Mammary epithelial cell (primary cell): ENCODE measurements at regions not wholly inside any gene's neighbourhood (a gene's known extent, or its start where the extent isn't known, plus 50 kb on each side); places are given as distances from the start of the nearest gene placed in this dataset.

Experiments
- EZH2 ChIP-seq: IDR thresholded peaks from 2 replicates; pipeline ENCODE4 v1.6.1; 2012; ENCODE audit warnings: low read length, inconsistent platforms, borderline replicate concordance
- TF ChIP-seq, protein P1 (sequence below), 2 donors: IDR thresholded peaks in 1 of 2; conservative IDR thresholded peaks in 1 of 2; 2 replicates each; pipeline ENCODE4 v1.5.1; 2011 to 2012; ENCODE audit warnings: inconsistent platforms in 2 of 2, low read length in 2 of 2, mild to moderate bottlenecking in 2 of 2, control low read depth in 1 of 2, low read depth in 1 of 2; ENCODE audit not compliant: insufficient read depth in 1 of 2; ENCODE audit errors: extremely low read depth in 1 of 2

DNA sequence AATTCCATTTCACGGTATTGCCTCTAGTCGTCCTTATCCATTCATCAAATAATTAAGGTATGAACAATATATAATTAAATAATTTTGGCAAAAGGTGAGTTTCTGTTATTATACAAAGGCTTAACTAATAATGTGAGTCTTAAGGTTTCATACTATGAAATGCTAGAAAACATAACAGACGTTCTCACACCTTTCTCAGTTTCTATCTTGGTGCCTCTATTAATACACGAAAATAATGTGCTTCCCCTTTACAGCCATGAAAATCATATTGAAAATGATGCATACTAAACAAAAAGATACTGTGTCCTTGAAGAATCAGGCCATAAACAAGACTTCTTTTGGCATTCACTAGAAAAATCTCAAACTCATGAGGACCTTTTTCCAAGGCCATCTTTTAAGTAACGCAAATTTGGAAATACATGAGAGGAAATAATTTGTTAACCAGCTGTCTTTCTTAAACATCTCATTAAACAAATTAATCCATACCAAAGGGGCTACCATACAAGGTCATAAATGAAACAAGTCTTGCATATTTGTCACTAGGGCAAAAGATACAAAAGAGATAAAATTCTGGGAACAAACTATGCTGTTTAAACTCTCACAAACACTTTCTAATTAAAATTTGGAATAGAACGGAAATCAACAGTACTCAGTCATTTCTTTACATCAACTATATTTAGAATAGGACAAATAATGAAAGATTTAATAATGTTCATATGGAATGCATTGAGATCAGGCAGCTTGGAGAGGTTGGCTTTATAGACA is 53.9 kb upstream of the CAV2 start:
- TF ChIP-seq, protein P1, sequence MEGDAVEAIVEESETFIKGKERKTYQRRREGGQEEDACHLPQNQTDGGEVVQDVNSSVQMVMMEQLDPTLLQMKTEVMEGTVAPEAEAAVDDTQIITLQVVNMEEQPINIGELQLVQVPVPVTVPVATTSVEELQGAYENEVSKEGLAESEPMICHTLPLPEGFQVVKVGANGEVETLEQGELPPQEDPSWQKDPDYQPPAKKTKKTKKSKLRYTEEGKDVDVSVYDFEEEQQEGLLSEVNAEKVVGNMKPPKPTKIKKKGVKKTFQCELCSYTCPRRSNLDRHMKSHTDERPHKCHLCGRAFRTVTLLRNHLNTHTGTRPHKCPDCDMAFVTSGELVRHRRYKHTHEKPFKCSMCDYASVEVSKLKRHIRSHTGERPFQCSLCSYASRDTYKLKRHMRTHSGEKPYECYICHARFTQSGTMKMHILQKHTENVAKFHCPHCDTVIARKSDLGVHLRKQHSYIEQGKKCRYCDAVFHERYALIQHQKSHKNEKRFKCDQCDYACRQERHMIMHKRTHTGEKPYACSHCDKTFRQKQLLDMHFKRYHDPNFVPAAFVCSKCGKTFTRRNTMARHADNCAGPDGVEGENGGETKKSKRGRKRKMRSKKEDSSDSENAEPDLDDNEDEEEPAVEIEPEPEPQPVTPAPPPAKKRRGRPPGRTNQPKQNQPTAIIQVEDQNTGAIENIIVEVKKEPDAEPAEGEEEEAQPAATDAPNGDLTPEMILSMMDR (conservative IDR thresholded peaks at IDR 0.05 in 1 of 2, IDR thresholded peaks at IDR 0.05 in 1 of 2; ENCODE audit: extremely low read depth in 1 of 2, insufficient read depth in 1 of 2, low read depth in 1 of 2, low read length in 2 of 2) = no peak
- TF ChIP-seq EZH2 = no peak
